H1 (cell line): ENCODE measurements at regions not wholly inside any gene's neighbourhood (a gene's known extent, or its start where the extent isn't known, plus 50 kb on each side); places are given as distances from the start of the nearest gene placed in this dataset.
"Not testable (repeated sequence)": the region's sequence is repeated elsewhere in the genome, so short reads cannot be mapped to it uniquely, and the experiment has no call there.

ENCODE experiments used
- CTCF ChIA-PET: fragments of 300-600 bp; sonication (Branson Sonifier 250); formaldehyde crosslinking; loops from one replicate; lab custom pipeline; 2021; ENCODE audit not compliant: partially characterized antibody; lab: Charles Lee
- POLR2A ChIA-PET: fragments of 300-600 bp; sonication (Branson Sonifier 250); formaldehyde crosslinking; loops from one replicate; lab custom pipeline; 2021; ENCODE audit warnings: inconsistent platforms; ENCODE audit not compliant: partially characterized antibody; lab: Charles Lee
- DNase-seq, 2 experiments: peaks; one replicate each; pipeline versions ENCODE4 v3.0.0 to v3.0.0-alpha.2; 2010 to 2022; ENCODE audit warnings: low spot score in 2 of 2, low read depth in 1 of 2, mixed read lengths in 1 of 2
- FAIRE-seq: peaks from 2 replicates; lab custom pipeline; 2011; peaks lifted over from hg19 to GRCh38; lab: Jason Lieb, UNC
- H2AFZ ChIP-seq: 2 replicates; pipeline ENCODE4 v1.8.1; 2012; ENCODE audit warnings: low read length, inconsistent platforms
- H2AK5ac ChIP-seq: 2 replicates; pipeline ENCODE4 v1.6.1; 2013; ENCODE audit warnings: low read depth, low read length
- H2BK120ac ChIP-seq: replicated peaks from 2 replicates; pipeline ENCODE3; 2013; ENCODE audit warnings: low read depth, low read length, inconsistent platforms
- H2BK12ac ChIP-seq: 2 replicates; pipeline ENCODE4 v1.6.1; 2013; ENCODE audit warnings: low read depth, low read length
- H2BK15ac ChIP-seq: 2 replicates; pipeline ENCODE4 v1.6.1; 2013; ENCODE audit warnings: low read length
- H2BK20ac ChIP-seq: 2 replicates; pipeline ENCODE4 v1.6.1; 2013; ENCODE audit warnings: low read length
- H2BK5ac ChIP-seq: 2 replicates; pipeline ENCODE4 v1.6.1; 2013; ENCODE audit warnings: low read depth, low read length
- H3K14ac ChIP-seq: 2 replicates; pipeline ENCODE4 v1.6.1; 2013; ENCODE audit warnings: inconsistent platforms; ENCODE audit not compliant: insufficient read length
- H3K18ac ChIP-seq: 2 replicates; pipeline ENCODE4 v1.6.1; 2013; ENCODE audit warnings: low read length; ENCODE audit errors: extremely low read depth
- H3K23ac ChIP-seq: 2 replicates; pipeline ENCODE4 v1.6.1; 2013; ENCODE audit warnings: inconsistent platforms; ENCODE audit not compliant: insufficient read length
- H3K23me2 ChIP-seq: 2 replicates; pipeline ENCODE4 v1.6.1; 2013; ENCODE audit warnings: low read depth, low read length
- H3K27ac ChIP-seq: 2 replicates; pipeline ENCODE4 v1.6.1; 2011; ENCODE audit warnings: low read depth, low read length, inconsistent platforms
- H3K27me3 ChIP-seq, 4 experiments: replicated peaks in 1 of 4; 1 replicate in 1 of 4; 2 replicates in 3 of 4; pipeline versions ENCODE4 v1.6.1 to v1.8.1; 2011 to 2013; ENCODE audit warnings: low read length in 3 of 4, mild to moderate bottlenecking in 3 of 4, inconsistent platforms in 2 of 4, mixed read lengths in 2 of 4, moderate library complexity in 1 of 4; ENCODE audit not compliant: control insufficient read depth in 3 of 4, insufficient read depth in 3 of 4; ENCODE audit errors: extremely low read depth in 1 of 4
- H3K36me3 ChIP-seq, 4 experiments: 2 replicates each; pipeline versions ENCODE4 v1.6.1 to v1.8.1; 2011 to 2013; ENCODE audit warnings: mild to moderate bottlenecking in 4 of 4, low read length in 3 of 4, moderate library complexity in 2 of 4, control low read depth in 1 of 4, inconsistent platforms in 1 of 4; ENCODE audit not compliant: insufficient read depth in 4 of 4, control insufficient read depth in 2 of 4
- H3K4ac ChIP-seq: replicated peaks from 2 replicates; pipeline ENCODE3; 2013; ENCODE audit warnings: low read length, low read depth, mixed read lengths, inconsistent platforms; ENCODE audit not compliant: insufficient read length
- H3K4me1 ChIP-seq, 4 experiments: replicated peaks in 1 of 4; 1 replicate in 1 of 4; 2 replicates in 3 of 4; pipeline versions ENCODE4 v1.6.1 to v1.8.1; 2011 to 2013; ENCODE audit warnings: low read length in 3 of 4, inconsistent platforms in 2 of 4, mixed read lengths in 1 of 4; ENCODE audit not compliant: insufficient read depth in 4 of 4, control insufficient read depth in 3 of 4
- H3K4me2 ChIP-seq, 2 experiments: 2 replicates each; pipeline versions ENCODE4 v1.6.1 to v1.8.1; 2011 to 2013; ENCODE audit warnings: low read depth in 2 of 2, low read length in 2 of 2, control low read depth in 1 of 2, inconsistent platforms in 1 of 2, mild to moderate bottlenecking in 1 of 2; ENCODE audit not compliant: insufficient read depth in 1 of 2
- H3K4me3 ChIP-seq, 4 experiments: fragments of 200-600, 300-600 bp in 1 of 4; sonication (generic), shearing (Covaris generic), sonication (Bioruptor Twin) in 1 of 4; 2 replicates each; pipeline versions ENCODE4 v1.5.1 to v1.8.1; 2011 to 2016; ENCODE audit warnings: low read length in 4 of 4, low read depth in 3 of 4, control low read depth in 2 of 4, inconsistent platforms in 2 of 4, mild to moderate bottlenecking in 2 of 4, mixed read lengths in 1 of 4, moderate library complexity in 1 of 4; ENCODE audit not compliant: insufficient read depth in 2 of 4; ENCODE audit errors: extremely low read depth in 1 of 4
- H3K56ac ChIP-seq: replicated peaks from 2 replicates; pipeline ENCODE3; 2013; ENCODE audit warnings: low read depth, mild to moderate bottlenecking, mixed read lengths, low read length, inconsistent platforms; ENCODE audit not compliant: insufficient read length
- H3K79me1 ChIP-seq: 2 replicates; pipeline ENCODE4 v1.6.1; 2013; ENCODE audit warnings: low read depth, low read length, control low read depth
- H3K79me2 ChIP-seq, 2 experiments: 2 replicates each; pipeline versions ENCODE4 v1.6.1 to v1.8.1; 2012 to 2013; ENCODE audit warnings: low read length in 2 of 2, mild to moderate bottlenecking in 2 of 2, inconsistent platforms in 1 of 2; ENCODE audit not compliant: insufficient read depth in 2 of 2, control insufficient read depth in 1 of 2
- H3K9ac ChIP-seq, 4 experiments: replicated peaks in 1 of 4; 1 replicate in 1 of 4; 2 replicates in 3 of 4; pipeline versions ENCODE4 v1.6.1 to v1.8.1; 2011 to 2013; ENCODE audit warnings: low read depth in 3 of 4, low read length in 3 of 4, control low read depth in 2 of 4, mild to moderate bottlenecking in 2 of 4, moderate library complexity in 2 of 4, inconsistent platforms in 1 of 4; ENCODE audit errors: extremely low read depth in 1 of 4
- H3K9me3 ChIP-seq, 2 experiments: 2 replicates each; pipeline versions ENCODE4 v1.6.1 to v1.8.1; 2012 to 2013; ENCODE audit warnings: mild to moderate bottlenecking in 2 of 2, moderate library complexity in 2 of 2, control low read depth in 1 of 2, inconsistent platforms in 1 of 2, low read depth in 1 of 2, low read length in 1 of 2, mixed read lengths in 1 of 2; ENCODE audit not compliant: insufficient read depth in 2 of 2
- H4K20me1 ChIP-seq, 2 experiments: replicated peaks in 1 of 2; 2 replicates each; pipeline versions ENCODE3 to v1.8.1; 2011 to 2013; ENCODE audit warnings: inconsistent platforms in 2 of 2, low read length in 2 of 2, mild to moderate bottlenecking in 1 of 2; ENCODE audit not compliant: insufficient read depth in 2 of 2, control insufficient read depth in 1 of 2
- H4K5ac ChIP-seq: 2 replicates; pipeline ENCODE4 v1.6.1; 2013; ENCODE audit warnings: low read length, low read depth, mixed read lengths, inconsistent platforms; ENCODE audit not compliant: insufficient read length
- H4K8ac ChIP-seq: 2 replicates; pipeline ENCODE4 v1.8.0; 2013; ENCODE audit warnings: mild to moderate bottlenecking, moderate library complexity, low read length, inconsistent platforms; ENCODE audit not compliant: insufficient read depth; ENCODE audit errors: extremely low read depth
- H4K91ac ChIP-seq: replicated peaks from 2 replicates; pipeline ENCODE3; 2013; ENCODE audit warnings: low read length, mixed read lengths, inconsistent platforms; ENCODE audit not compliant: insufficient read length
- WGBS, 2 experiments: shearing (Covaris generic) in 1 of 2; methylation state at CpG; one replicate each; pipeline versions ENCODE4 v1.1.6 to v1.1.7; 2013 to 2015; ENCODE audit warnings: low lambda C conversion rate in 2 of 2, mixed read lengths in 2 of 2, inconsistent platforms in 1 of 2, low coverage in 1 of 2, missing lambda C conversion rate in 1 of 2; ENCODE audit not compliant: insufficient replicate concordance in 2 of 2, insufficient coverage in 1 of 2, insufficient read length in 1 of 2; ENCODE audit errors: extremely low coverage in 1 of 2, missing lambda C conversion rate in 1 of 2; 5-methylcytosine and 5-hydroxymethylcytosine counted together

DNA sequence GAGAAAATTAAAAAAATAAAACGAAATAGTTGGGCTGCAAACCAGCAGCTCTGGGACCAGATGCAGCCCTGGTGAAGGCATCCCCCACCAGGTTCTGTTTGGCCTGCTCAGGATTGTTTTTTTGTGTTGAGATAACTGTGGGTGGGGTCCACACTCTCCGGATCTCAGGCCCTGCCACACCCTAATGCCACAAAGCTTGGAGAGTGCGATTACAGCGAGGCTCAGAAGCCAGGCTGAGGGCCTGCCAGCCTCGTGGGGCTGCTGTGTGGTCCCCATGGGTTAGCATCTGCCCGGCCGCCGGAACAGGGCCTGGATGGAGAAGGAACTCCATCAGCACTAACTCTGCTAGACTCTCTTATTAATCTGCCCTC lies 290.8 kb upstream of the PLGLB2 start:
- H3K4me1 ChIP-seq, H3K56ac ChIP-seq, H3K4me3 ChIP-seq, H2BK5ac ChIP-seq, H4K5ac ChIP-seq, POLR2A ChIA-PET, H3K27ac ChIP-seq, H3K4ac ChIP-seq, H3K23ac ChIP-seq, FAIRE-seq, H2BK15ac ChIP-seq, H2AK5ac ChIP-seq, H2AFZ ChIP-seq, H3K9ac ChIP-seq, H2BK20ac ChIP-seq, H3K27me3 ChIP-seq, H2BK12ac ChIP-seq, H3K14ac ChIP-seq, H4K8ac ChIP-seq, H3K18ac ChIP-seq, H3K4me2 ChIP-seq, CTCF ChIA-PET, H3K79me1 ChIP-seq, H4K20me1 ChIP-seq, H2BK120ac ChIP-seq, H3K79me2 ChIP-seq, DNase-seq, H4K91ac ChIP-seq, H3K36me3 ChIP-seq, H3K23me2 ChIP-seq, H3K9me3 ChIP-seq: not testable (repeated sequence)
- WGBS, 2 experiments: 100% methylated on average over 2 of the region's 8 CpGs; no CpG with 5 or more reads in 1 of the 2 experiments

DNA sequence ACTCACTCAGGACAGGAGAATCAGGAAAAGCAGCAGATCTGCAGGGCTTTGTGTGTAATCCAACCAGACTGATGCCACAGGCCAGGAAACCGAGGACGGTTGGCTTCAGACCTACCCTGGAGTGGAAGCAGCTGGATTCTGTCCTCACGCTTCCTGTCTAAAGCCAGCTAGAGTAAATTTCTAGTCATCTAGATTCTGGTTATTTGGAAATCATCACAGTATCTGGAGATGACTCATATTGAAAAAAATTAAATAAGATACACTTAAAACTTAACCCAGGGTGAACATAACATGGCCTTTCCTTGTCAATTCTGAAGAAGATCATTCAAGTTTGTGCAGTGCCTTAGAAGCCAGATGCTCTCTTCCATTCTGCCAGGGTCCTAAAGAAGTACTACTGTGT lies 288.9 kb upstream of the PLGLB2 start:
- H3K4ac ChIP-seq, H2AK5ac ChIP-seq, H3K4me3 ChIP-seq, H2BK20ac ChIP-seq, H3K23me2 ChIP-seq, H2AFZ ChIP-seq, H3K79me2 ChIP-seq, H3K4me2 ChIP-seq, H3K27me3 ChIP-seq, H3K4me1 ChIP-seq, H4K8ac ChIP-seq, POLR2A ChIA-PET, H3K9me3 ChIP-seq, H2BK12ac ChIP-seq, H3K14ac ChIP-seq, H2BK120ac ChIP-seq, H3K27ac ChIP-seq, H3K9ac ChIP-seq, H2BK5ac ChIP-seq, DNase-seq, H4K91ac ChIP-seq, FAIRE-seq, H3K79me1 ChIP-seq, H4K20me1 ChIP-seq, H3K56ac ChIP-seq, H4K5ac ChIP-seq, H3K23ac ChIP-seq, H3K36me3 ChIP-seq, H2BK15ac ChIP-seq, H3K18ac ChIP-seq, CTCF ChIA-PET: not testable (repeated sequence)
- WGBS, 2 experiments: no CpG with 5 or more reads among the region's 3 CpGs
